WTC11 (cell line): ENCODE measurements at regions not wholly inside any gene's neighbourhood (a gene's known extent, or its start where the extent isn't known, plus 50 kb on each side); places are given as distances from the start of the nearest gene placed in this dataset.

Experiments used
- ATAC-seq: fragments of 200-7000 bp; cut with Tn5 transposase; 2 replicates; pipeline ENCODE4 v1.10.0; 2021; ENCODE audit warnings: mild to moderate bottlenecking, moderate library complexity
- CTCF ChIA-PET: fragments of 300-600 bp; sonication (Branson Sonifier 250); formaldehyde crosslinking; loops from one replicate; lab custom pipeline; 2021; ENCODE audit warnings: antibody characterized with exemption; lab: Charles Lee
- POLR2A ChIA-PET: fragments of 350-600 bp; sonication (Branson Sonifier 250); formaldehyde crosslinking; loops from one replicate; lab custom pipeline; 2021; ENCODE audit warnings: antibody characterized with exemption; lab: Charles Lee
- DNase-seq: peaks from one replicate; pipeline ENCODE4 v3.0.0; 2021; ENCODE audit warnings: low spot score
- H3K27ac Mint-ChIP-seq: 2 replicates; pipeline ENCODE4 v1.8.0; 2021; ENCODE audit warnings: mixed read lengths
- H3K27me3 Mint-ChIP-seq: 2 replicates; pipeline ENCODE4 v1.8.0; 2021; ENCODE audit warnings: low read depth, mild to moderate bottlenecking, moderate library complexity, mixed read lengths
- H3K36me3 Mint-ChIP-seq: 2 replicates; pipeline ENCODE4 v1.8.0; 2021; ENCODE audit warnings: mixed read lengths
- H3K4me1 Mint-ChIP-seq: 2 replicates; pipeline ENCODE4 v1.8.0; 2022; ENCODE audit warnings: mixed read lengths
- H3K4me3 Mint-ChIP-seq: 2 replicates; pipeline ENCODE4 v1.8.0; 2021; ENCODE audit warnings: mild to moderate bottlenecking, moderate library complexity, mixed read lengths
- H3K9me3 Mint-ChIP-seq: 2 replicates; pipeline ENCODE4 v1.8.0; 2021; ENCODE audit warnings: mixed read lengths
- ARID4B ChIP-seq: sonication (generic); formaldehyde crosslinking; IDR thresholded peaks from 2 replicates; pipeline ENCODE4 v1.8.0; 2023; ENCODE audit warnings: missing genetic modification reagents, mild to moderate bottlenecking, borderline replicate concordance
- CTCF ChIP-seq: fragments of 200-600 bp; IDR thresholded peaks from 2 replicates; pipeline ENCODE4 v1.8.0; 2022; ENCODE audit warnings: antibody characterized with exemption
- ERG ChIP-seq: fragments of 250-450 bp; sonication (Bioruptor Pico); IDR thresholded peaks from 2 replicates; pipeline ENCODE4 v1.8.0; 2021; ENCODE audit warnings: mild to moderate bottlenecking
- ESRRA ChIP-seq: sonication (generic); formaldehyde crosslinking; IDR thresholded peaks from 2 replicates; pipeline ENCODE4 v1.8.1; 2022; ENCODE audit warnings: mild to moderate bottlenecking, missing genetic modification reagents, borderline replicate concordance
- ETV6 ChIP-seq: sonication (generic); formaldehyde crosslinking; IDR thresholded peaks from 2 replicates; pipeline ENCODE4 v1.8.1; 2022; ENCODE audit warnings: mild to moderate bottlenecking, missing genetic modification reagents
- GABPB1 ChIP-seq: sonication (generic); formaldehyde crosslinking; IDR thresholded peaks from 2 replicates; pipeline ENCODE4 v1.8.1; 2023; ENCODE audit warnings: mild to moderate bottlenecking, missing genetic modification reagents
- HMGA2 ChIP-seq: fragments of 250-450 bp; sonication (Bioruptor Pico); IDR thresholded peaks from 2 replicates; pipeline ENCODE4 v1.4.0; 2021; ENCODE audit warnings: mild to moderate bottlenecking, moderate library complexity
- IRF2 ChIP-seq: sonication (generic); formaldehyde crosslinking; IDR thresholded peaks from 2 replicates; pipeline ENCODE4 v1.8.0; 2022; ENCODE audit warnings: low read depth, missing genetic modification reagents, borderline replicate concordance
- JUN ChIP-seq: sonication (generic); formaldehyde crosslinking; IDR thresholded peaks from 2 replicates; pipeline ENCODE4 v1.8.0; 2023; ENCODE audit warnings: mild to moderate bottlenecking, missing genetic modification reagents
- NFATC4 ChIP-seq: fragments of 250-450 bp; sonication (Bioruptor Pico); IDR thresholded peaks from 2 replicates; pipeline ENCODE4 v1.9.0; 2021; ENCODE audit warnings: mild to moderate bottlenecking
- NR1H2 ChIP-seq: sonication (generic); formaldehyde crosslinking; IDR thresholded peaks from 2 replicates; pipeline ENCODE4 v1.9.0; 2021; ENCODE audit warnings: mild to moderate bottlenecking, moderate library complexity, missing genetic modification reagents
- NR3C1 ChIP-seq: sonication (generic); formaldehyde crosslinking; conservative IDR thresholded peaks from 2 replicates; pipeline ENCODE4 v1.8.1; 2023; ENCODE audit warnings: low read depth, mild to moderate bottlenecking, missing genetic modification reagents
- PRDM15 ChIP-seq: sonication (generic); formaldehyde crosslinking; IDR thresholded peaks from 2 replicates; pipeline ENCODE4 v1.8.0; 2022; ENCODE audit warnings: missing genetic modification reagents
- PRRX2 ChIP-seq: fragments of 250-450 bp; sonication (Bioruptor Pico); IDR thresholded peaks from 2 replicates; pipeline ENCODE4 v1.8.0; 2021; ENCODE audit warnings: mild to moderate bottlenecking
- RELA ChIP-seq: sonication (generic); formaldehyde crosslinking; IDR thresholded peaks from 2 replicates; pipeline ENCODE4 v1.8.1; 2022; ENCODE audit warnings: missing genetic modification reagents, mild to moderate bottlenecking, borderline replicate concordance
- TCF7 ChIP-seq: sonication (generic); formaldehyde crosslinking; IDR thresholded peaks from 2 replicates; pipeline ENCODE4 v1.8.0; 2022; ENCODE audit warnings: mild to moderate bottlenecking, low read depth, missing genetic modification reagents, moderate library complexity
- TEAD4 ChIP-seq: sonication (generic); formaldehyde crosslinking; IDR thresholded peaks from 2 replicates; pipeline ENCODE4 v1.8.0; 2022; ENCODE audit warnings: mild to moderate bottlenecking, missing genetic modification reagents
- ZBTB21 ChIP-seq: sonication (generic); formaldehyde crosslinking; IDR thresholded peaks from 2 replicates; pipeline ENCODE4 v1.8.1; 2023; ENCODE audit warnings: mild to moderate bottlenecking, missing genetic modification reagents, borderline replicate concordance
- ZMAT4 ChIP-seq: fragments of 250-450 bp; sonication (Bioruptor Pico); IDR thresholded peaks from 2 replicates; pipeline ENCODE4 v1.9.0; 2021; ENCODE audit warnings: mild to moderate bottlenecking
- ZNF532 ChIP-seq: fragments of 250-450 bp; sonication (Bioruptor Pico); IDR thresholded peaks from 2 replicates; pipeline ENCODE4 v1.9.0; 2021; ENCODE audit warnings: mild to moderate bottlenecking, borderline replicate concordance
- ZNF671 ChIP-seq: fragments of 250-450 bp; sonication (Bioruptor Pico); IDR thresholded peaks from 2 replicates; pipeline ENCODE4 v1.8.0; 2021; ENCODE audit warnings: mild to moderate bottlenecking

GRCh38 chr21:18970416-18970815 lies 566.8 kb upstream of the TMPRSS15 start:
- Mint-ChIP-seq H3K36me3 (no peaks in the 10 kb centered on the region), H3K4me3 (no peak overlapping the region), H3K27me3 (no peaks in the 10 kb centered on the region), H3K9me3 (peaks cover 10% of the 10 kb centered on the region), H3K4me1 (no peaks in the 10 kb centered on the region), H3K27ac (no peak overlapping the region)
- ATAC-seq (no peak), DNase-seq (no peak)
- POLR2A ChIA-PET, result no interaction called here
- no peak for TF ChIP-seq JUN
- no peak for TF ChIP-seq ERG (CRISPR knock-in tag)
- TF ChIP-seq ZNF532 (CRISPR knock-in tag), result no peak
- TF ChIP-seq NFATC4 (CRISPR knock-in tag), result no peak
- TF ChIP-seq IRF2 (CRISPR knock-in tag), result no peak
- no peak for TF ChIP-seq ZNF671 (CRISPR knock-in tag)
- no peak for TF ChIP-seq ESRRA (CRISPR knock-in tag)
- TF ChIP-seq TCF7 (CRISPR knock-in tag), result no peak
- CTCF ChIA-PET, result interaction anchor here (0.7 kb wide), 1 partner anchor 1823 kb away, joined by 4 read pairs; no protein-coding TSS in a partner anchor

- Mint-ChIP-seq H3K27ac (no peak overlapping the region), H3K27me3 (no peaks in the 10 kb centered on the region), H3K4me1 (no peaks in the 10 kb centered on the region), H3K36me3 (no peaks in the 10 kb centered on the region), H3K9me3 (peaks cover 10% of the 10 kb centered on the region), H3K4me3 (no peak overlapping the region)
- ChIA-PET POLR2A (no interaction called here), CTCF (interaction anchor here (0.7 kb wide), 1 partner anchor 1823 kb away, joined by 4 read pairs; no protein-coding TSS in a partner anchor)
- DNase-seq (no peak), ATAC-seq (no peak)
- TF ChIP-seq ZMAT4 (CRISPR knock-in tag) (no peak), CTCF (no peak), ARID4B (CRISPR knock-in tag) (no peak), NR1H2 (no peak), PRDM15 (CRISPR knock-in tag) (no peak), JUN (no peak), ETV6 (CRISPR knock-in tag) (no peak), NR3C1 (CRISPR knock-in tag) (no peak), TEAD4 (CRISPR knock-in tag) (no peak), PRRX2 (no peak), HMGA2 (no peak), GABPB1 (no peak), ZBTB21 (no peak), RELA (CRISPR knock-in tag) (no peak)
Observed at GRCh38 chr21:18970941-18971340, 567.4 kb upstream of the TMPRSS15 start.
